Hematopoietic multipotent progenitor cell treated with erythropoietin and hydrocortisone succinate and interleukin-3 and kit ligand, for 8 days (in vitro differentiated cells): ENCODE measurements at regions not wholly inside any gene's neighbourhood (a gene's known extent, or its start where the extent isn't known, plus 50 kb on each side); places are given as distances from the start of the nearest gene placed in this dataset.
"Not testable (repeated sequence)": the region's sequence is repeated elsewhere in the genome, so short reads cannot be mapped to it uniquely, and the experiment has no call there.

Source experiments
- DNase-seq: peaks from one replicate; pipeline ENCODE4 v3.0.0-alpha.2; 2015

DNA sequence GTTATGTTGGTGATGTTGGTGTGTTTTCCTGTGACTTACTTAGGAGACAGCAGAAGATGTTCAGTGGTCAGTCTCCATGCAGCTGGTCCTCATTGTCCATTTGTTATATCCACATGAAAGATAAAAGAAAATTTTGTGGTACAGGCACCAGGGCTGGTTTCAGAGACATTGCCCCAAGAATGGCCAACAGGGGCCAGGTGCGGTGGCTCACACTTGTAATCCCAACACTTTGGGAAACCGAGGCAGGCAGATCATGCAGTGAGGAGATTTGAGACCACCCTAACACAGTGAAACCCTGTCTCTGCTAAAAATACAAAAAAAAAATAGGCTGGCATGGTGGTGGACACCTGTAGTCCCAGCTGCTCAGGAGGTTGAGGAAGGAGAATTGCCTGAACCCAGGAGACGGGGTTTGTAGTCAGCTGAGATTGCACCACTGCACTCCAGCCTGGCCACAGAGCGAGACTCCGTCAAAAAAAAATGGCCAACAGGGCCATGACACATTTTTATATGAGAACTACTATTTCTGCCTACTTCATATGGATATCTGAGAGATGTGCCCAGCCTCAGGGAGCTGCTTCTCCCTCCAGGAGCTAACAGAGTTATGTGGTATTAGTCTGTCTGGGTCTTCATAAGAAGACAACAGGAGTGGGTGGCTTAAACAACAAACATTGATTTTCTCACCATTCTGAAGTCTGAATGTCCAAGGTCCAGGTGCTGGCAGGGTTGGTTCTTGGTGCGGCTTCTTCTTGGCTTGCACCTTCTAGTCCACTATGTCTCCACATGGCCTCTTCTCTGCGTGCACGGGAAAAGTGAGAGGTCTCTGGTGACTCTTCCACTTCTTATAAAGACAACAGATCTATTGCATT lies 821.7 kb downstream of the TMEM121 start:
- no peak for DNase-seq

DNA sequence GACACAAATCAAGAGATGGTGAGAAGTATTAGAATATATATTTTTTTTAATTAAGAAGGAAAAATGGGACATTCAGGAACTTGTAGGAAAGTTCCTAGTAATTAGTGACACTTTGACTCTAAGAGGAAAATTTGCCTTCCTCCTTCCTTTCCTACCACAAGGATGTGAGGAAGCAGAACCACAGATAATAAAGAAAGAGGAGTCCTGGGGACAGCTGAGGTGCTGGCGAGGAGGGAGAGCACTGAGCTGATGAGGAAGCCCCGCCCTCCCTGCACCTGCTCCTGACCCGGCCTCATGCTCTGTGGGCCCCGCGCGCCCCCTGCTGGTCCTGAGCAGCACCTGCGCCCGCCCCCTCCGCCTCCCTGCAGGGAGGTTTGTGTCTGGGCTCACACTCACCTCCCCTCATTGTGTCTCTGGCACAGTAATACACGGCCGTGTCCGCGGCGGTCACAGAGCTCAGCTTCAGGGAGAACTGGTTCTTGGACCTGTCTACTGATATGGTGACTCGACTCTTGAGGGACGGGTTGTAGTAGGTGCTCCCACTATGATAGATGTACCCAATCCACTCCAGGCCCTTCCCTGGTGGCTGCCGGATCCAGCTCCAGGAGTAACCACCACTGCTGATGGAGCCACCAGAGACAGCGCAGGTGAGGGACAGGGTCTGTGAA lies 822.6 kb downstream of the TMEM121 start:
- peak; percentile 58 for DNase-seq

DNA sequence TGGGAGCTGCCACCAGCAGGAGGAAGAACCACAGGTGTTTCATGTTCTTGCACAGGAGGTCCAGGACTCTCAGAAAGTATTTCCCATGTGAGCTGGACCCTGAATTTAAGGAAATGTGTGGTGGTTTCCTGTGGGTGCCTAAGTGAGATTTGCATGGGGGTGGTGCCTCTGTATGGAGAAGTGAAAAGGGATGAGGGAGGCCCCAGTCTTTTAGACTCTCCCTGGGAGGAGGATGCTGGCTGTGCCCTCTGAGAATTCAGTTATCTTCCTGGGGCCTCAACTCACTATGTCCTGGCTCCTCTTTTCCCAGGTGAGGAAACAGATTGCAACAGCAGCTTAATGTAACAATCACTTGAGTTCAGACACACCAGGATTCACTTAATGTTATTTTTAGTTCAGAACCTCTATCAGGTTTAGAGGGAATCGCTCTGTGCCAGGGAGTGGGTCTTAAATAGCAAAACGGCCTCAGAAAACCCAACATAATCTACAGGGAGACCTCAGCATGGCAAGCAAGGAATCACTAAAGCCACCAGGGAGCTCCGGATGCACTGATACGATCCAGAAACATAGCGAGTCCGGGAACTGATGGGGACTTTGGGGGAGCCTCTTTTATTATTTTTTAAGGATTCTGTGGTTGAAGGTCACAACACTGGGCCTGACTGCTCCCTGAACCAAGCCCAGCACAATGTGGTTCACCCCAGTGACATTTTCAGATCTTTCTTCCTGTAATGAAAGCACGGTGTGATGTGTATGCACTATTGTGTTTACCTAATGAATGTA lies 823.5 kb downstream of the TMEM121 start:
- DNase-seq: not testable (repeated sequence)

DNA sequence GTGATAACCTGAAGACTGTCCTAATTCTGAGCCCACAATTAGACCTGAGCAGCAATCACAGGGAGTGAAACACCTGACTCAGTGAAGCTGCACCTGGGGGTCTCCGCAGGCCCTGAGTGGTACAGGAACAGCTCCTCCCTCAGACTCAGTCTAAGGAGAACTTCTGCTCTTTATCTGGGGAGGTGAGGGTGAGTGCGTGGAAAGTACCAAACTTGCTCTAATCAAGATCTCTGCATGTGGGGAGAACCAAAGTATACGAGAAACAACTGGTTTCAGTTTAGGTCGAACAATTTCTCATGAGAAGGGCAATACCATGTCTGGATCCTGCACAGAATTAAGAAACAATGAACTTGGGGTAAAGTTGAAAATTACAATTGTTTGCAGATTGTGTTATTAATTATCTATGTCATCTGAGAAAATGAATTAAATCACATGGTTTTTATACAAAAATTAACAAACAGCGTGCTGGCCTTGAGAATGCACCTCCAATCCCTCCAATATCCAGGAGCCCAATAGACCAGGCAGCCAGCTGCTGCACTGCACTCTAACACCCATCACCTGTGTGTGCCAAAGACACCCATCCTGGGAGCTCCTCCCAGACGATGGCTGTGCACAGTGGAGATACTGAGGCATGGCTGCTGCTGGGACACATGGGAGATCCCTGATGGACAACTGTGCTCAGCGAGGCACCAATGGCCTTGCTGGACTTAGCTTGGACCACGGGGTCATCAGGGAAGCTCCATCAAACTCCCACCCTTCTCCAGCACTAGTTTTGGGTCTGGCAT lies 828.8 kb downstream of the TMEM121 start:
- DNase-seq: not testable (repeated sequence)

DNA sequence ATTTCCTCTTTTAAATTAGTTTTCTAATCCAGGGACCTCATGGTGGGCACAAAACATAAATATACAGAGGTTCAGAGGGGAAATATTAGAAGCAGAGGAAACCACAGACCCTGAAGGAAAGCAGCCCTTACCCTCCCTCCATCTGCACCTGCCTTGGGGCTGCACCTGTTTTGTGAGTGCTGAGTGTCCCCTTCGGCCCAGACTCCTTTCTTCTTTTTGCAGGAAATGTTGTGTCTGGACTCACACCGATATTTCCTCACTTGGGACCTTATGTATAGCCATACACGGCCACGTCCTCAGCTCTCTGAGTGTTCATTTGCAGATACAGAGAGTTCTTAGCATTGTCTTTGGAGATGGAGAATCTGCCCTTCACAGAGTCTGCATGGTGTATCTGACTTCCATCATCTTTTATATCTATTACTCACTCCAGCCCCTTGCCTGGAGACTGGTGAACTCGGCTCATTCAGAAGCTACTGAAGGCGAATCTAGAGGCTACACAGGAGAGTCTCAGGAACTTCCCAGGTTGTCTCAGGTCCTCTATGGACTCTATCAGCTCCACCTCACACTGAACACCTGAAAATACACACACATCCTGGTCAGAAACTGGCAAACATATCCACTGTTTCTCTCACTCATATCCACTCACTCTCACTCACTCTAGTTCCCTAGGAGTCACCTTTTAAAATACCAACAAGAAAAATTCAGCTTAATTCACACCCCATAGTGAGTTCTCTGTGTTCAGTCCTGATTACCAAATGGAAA lies 829.7 kb downstream of the TMEM121 start:
- DNase-seq: not testable (repeated sequence)

- DNase-seq: not testable (repeated sequence)
Measured at GRCh38 chr14:106356643-106356930, 830.2 kb downstream of the TMEM121 start.

DNA sequence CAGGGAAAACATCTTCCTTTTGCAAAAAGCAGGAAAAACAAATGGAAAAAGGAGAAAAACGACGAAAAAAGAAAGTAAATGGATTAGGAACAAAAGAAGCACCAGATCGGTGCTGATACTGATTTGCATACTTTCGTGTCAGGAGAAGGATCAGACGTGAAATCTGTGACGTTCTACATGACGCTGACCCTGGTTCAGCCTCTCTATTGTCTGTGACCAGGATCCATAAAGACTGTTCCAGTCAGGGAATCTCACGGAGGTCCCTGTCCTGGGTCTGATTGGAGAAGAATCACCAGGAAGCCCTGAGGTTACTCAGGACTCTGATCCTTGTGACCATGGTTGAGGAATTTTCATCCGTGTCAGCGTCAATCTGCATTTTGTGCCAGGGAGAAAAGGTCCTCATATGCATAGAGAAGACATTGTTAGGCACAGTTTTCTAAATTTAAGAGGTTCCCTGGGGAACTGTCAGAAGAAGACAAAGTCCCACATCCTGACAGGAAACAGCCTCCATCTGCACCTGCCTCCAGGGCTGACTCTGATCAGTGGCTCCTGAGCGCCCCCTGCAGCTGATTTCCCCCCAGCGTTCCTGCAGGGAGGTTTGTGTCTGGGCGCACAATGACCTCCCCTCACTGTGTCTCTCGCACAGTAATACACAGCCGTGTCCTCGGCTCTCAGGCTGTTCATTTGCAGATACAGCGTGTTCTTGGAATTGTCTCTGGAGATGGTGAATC lies 832.9 kb downstream of the TMEM121 start:
- DNase-seq: not testable (repeated sequence)

- not testable (repeated sequence) for DNase-seq
Measured at GRCh38 chr14:106365371-106365770, 839.0 kb downstream of the TMEM121 start.

DNA sequence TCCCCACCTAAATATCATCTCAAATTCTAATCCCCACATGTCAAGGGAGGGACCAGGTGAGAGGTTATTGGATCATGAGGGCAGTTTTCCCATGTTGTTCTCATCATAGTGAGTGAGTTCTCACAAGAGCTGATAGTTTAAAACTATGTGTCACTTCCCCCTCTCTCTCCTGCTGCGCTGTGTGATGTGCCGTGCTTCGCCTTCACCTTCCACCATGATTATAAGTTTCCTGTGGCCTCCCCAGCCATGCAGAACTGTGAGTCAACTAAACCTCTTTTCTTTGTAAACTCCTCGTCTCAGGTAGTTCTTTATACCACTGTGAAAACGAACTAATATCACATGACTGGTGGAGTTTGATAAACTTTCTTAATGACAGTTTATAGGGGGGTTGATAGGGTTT lies 839.5 kb downstream of the TMEM121 start:
- DNase-seq: not testable (repeated sequence)

- DNase-seq: not testable (repeated sequence)
Measured at GRCh38 chr14:106366971-106367370, 840.6 kb downstream of the TMEM121 start.

DNA sequence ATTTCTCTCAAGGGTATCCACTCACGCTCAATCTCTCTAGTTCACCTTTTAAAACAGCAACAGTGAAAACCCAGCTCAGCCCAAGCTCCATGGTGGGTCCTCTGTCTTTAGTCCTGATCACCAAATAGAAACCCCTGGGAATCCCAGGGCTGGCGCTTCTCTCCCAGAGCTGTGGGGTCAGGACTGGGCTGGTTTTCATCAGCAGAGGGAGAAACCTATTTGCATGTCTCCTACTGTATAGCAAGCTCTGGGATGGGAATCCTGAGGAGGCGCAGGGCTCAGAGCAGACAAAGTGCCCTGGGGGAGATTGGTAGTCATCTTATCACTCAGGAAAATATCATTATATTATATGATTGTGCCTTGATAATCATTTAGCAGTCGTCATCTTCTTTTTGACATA lies 843.1 kb downstream of the TMEM121 start:
- DNase-seq: not testable (repeated sequence)

- DNase-seq: peak; percentile 60
Measured at GRCh38 chr14:106372870-106373652, 846.7 kb downstream of the TMEM121 start.

DNA sequence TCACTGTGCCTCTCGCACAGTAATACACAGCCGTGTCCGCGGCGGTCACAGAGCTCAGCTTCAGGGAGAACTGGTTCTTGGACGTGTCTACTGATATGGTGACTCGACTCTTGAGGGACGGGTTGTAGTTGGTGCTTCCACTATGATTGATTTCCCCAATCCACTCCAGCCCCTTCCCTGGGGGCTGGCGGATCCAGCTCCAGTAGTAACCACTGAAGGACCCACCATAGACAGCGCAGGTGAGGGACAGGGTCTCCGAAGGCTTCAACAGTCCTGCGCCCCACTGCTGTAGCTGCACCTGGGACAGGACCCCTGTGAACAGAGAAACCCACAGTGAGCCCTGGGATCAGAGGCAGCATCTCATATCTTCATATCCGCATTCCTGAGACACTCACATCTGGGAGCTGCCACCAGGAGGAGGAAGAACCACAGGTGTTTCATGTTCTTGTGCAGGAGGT lies 847.3 kb downstream of the TMEM121 start:
- DNase-seq: not testable (repeated sequence)

DNA sequence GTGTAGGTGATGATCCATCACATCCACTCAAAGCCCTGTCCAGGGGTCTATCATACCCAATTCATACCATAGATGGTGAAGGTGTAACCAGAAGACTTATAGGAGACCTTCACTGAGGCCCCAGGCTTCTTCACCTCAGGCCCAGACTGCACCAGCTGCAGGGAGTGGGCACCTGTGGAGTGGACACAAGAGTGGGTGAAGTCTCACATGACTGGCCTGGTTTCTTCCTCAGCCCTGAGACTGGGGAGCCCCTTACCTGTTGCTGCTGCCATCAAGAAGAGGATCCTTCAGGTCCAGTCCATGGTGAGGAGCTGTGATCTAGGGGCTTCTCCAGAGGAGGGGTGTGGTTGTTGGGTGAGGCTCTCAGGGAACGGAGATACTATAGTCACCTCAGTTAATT lies 851.0 kb downstream of the TMEM121 start:
- no peak for DNase-seq

DNA sequence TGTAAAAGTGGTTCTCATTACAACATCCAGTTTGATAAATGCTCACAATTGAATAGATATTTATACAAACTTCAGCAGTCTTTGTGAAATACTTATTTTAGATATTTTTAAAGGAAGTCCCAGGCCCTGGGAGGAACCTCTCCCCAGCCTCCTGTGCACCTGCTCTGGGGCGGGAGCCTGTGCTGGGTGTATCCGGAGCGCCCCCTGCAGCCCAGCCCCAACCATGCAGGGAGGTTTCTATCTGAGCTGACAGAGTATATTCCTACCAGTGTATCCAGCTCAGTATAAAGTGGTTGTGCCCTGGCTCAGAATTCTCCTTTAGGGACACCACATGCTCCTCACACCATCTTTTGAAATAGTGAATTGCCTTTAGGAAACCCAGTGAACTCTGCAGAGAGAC lies 851.8 kb downstream of the TMEM121 start:
- DNase-seq: peak; percentile 21

DNA sequence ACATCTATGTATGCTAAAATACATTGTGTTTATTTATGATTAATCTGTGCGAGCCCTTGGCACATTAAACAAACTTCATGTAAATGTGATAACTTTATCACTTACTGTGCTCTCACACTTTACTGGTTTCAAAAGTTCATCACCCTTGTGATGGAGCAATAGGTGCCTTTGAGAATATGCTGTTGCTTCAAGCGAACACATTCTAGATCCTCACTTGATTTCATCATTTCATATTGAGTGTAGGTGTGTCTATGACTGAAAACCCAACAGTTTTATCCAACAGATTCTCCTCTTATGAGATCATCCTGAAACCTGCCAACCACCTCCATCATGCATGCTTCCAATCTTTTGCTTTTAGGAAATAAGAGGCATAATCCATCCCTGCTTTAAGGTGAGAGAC lies 854.4 kb downstream of the TMEM121 start:
- DNase-seq: no peak

DNA sequence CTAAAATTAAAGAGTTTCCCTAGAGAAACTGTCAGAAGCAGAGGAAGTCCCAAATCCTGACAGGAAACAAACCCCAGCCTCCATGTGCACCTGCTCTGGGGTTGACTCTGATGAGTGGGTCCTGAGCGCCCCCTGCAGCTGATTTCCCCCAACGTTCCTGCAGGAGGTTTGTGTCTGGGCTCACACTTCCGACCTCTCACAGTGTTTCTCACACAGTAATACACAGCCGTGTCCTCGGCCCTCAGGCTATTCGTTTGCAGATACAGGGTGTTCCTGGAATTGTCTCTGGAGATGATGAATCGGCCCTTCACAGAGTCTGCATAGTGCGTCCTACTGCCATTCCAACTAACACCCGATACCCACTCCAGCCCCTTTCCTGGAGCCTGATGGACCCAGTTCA lies 862.8 kb downstream of the TMEM121 start:
- not testable (repeated sequence) for DNase-seq

- DNase-seq: no peak
Measured at GRCh38 chr14:106390401-106390800, 864.0 kb downstream of the TMEM121 start.

DNA sequence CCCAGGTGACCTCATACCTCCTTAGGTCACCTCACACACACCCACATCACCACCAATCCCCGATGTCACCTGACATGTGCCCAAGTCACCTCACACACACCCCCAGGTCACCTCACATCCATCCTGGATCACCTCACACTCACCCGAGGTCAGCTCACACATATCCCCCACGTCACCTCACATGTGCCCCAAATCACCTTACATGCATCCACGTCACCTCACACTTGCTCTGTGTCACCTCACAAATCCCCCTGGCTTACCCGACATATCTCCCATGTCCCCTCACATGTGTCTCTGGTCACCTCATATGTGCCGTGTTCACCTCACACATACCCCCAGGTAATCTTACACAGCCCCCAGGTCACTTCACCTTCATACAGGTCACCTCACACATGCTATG lies 864.6 kb downstream of the TMEM121 start:
- DNase-seq: no peak

DNA sequence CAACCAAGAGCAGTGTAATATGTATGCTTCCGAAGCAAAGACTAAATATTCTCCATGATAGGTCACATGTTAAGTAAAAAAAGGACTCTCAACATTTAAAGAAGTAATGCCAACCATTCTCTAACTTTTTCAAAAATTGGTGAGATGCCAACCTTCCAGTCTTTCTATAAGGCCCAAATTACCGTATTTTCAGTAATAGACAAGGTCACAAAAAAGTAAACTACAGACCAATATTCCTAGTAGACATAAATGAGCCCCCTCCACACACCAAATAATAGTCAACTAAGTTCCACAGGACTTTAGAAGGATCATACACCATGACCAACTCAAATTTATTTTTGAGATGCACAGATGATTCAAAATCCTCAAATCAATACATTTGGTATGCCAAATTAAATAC lies 867.4 kb downstream of the TMEM121 start:
- DNase-seq: no peak
